Upper lobe of left lung (tissue), 6 donors: ENCODE measurements at regions not wholly inside any gene's neighbourhood (a gene's known extent, or its start where the extent isn't known, plus 50 kb on each side); places are given as distances from the start of the nearest gene placed in this dataset.

Source experiments
- ATAC-seq, 2 donors: fragments of 200-7000 bp; cut with Tn5 transposase; one replicate each; pipeline ENCODE4 v1.9.1; 2022; ENCODE audit warnings: mild to moderate bottlenecking in 2 of 2, moderate library complexity in 2 of 2; ENCODE audit not compliant: low FRiP score in 2 of 2
- DNase-seq, 2 donors: peaks; one replicate each; pipeline ENCODE4 v3.0.0-alpha.2; 2019 to 2020
- H3K27ac ChIP-seq, 4 donors: fragments of 200-600 bp; sonication (generic); one replicate each; pipeline ENCODE4 v1.5.1; 2016 to 2019
- H3K27me3 ChIP-seq, 4 donors: fragments of 200-600 bp; sonication (generic); one replicate each; pipeline ENCODE4 v1.5.1; 2017 to 2019
- H3K36me3 ChIP-seq, 4 donors: fragments of 200-600 bp; sonication (generic); one replicate each; pipeline ENCODE4 v1.5.1; 2016 to 2019
- H3K4me1 ChIP-seq, 4 donors: fragments of 200-600 bp; sonication (generic); one replicate each; pipeline ENCODE4 v1.5.1; 2018 to 2019
- H3K4me3 ChIP-seq, 4 donors: fragments of 200-600 bp; sonication (generic); one replicate each; pipeline ENCODE4 v1.5.1; 2017 to 2019; ENCODE audit warnings: mild to moderate bottlenecking in 2 of 4, moderate library complexity in 1 of 4
- H3K9me3 ChIP-seq, 4 donors: fragments of 200-600 bp; sonication (generic); one replicate each; pipeline ENCODE4 v1.5.1; 2018 to 2019
- CTCF ChIP-seq, 6 experiments: fragments of 450-650 bp in 4 of 6; fragments of 200-600 bp in 2 of 6; sonication (generic) in 2 of 6; IDR thresholded peaks; one replicate each; pipeline ENCODE4 v1.5.1; 2016 to 2019; ENCODE audit warnings: antibody characterized with exemption in 6 of 6
- EP300 ChIP-seq, 4 donors: sonication (generic); formaldehyde crosslinking; IDR thresholded peaks; one replicate each; pipeline ENCODE4 v1.5.1; 2017; ENCODE audit warnings: antibody characterized with exemption in 4 of 4, control low read depth in 2 of 4
- POLR2A ChIP-seq, 4 donors: fragments of 450-650 bp; IDR thresholded peaks; one replicate each; pipeline ENCODE4 v1.5.1; 2016 to 2017; ENCODE audit warnings: antibody characterized with exemption in 4 of 4, mild to moderate bottlenecking in 2 of 4
- POLR2AphosphoS5 ChIP-seq, 2 donors: sonication (generic); formaldehyde crosslinking; IDR thresholded peaks; one replicate each; pipeline ENCODE4 v1.5.1; 2017; ENCODE audit warnings: antibody characterized with exemption in 2 of 2
- WGBS, 2 donors: methylation state at CpG; one replicate each; pipeline ENCODE4 v1.1.5; 2017 to 2018; 5-methylcytosine and 5-hydroxymethylcytosine counted together
- donor health status: DM: no; HTN: no; CAD: no; lungs with moderate emphysema.
- donor health status: DM: no; HTN: yes; CAD: no; lungs with severe emphysema.

- Histone ChIP-seq H3K4me1 (no peaks in the 10 kb centered on the region), H3K9me3 (no peaks in the 10 kb centered on the region), H3K27ac (no peak overlapping the region), H3K27me3 (no peaks in the 10 kb centered on the region), H3K4me3 (no peak overlapping the region), H3K36me3 (no peaks in the 10 kb centered on the region)
- ATAC-seq (no peak), DNase-seq (no peak)
- WGBS, 2 donors: 78 to 90% methylated on average over 2 of the region's 2 CpGs
- TF ChIP-seq EP300 (IDR thresholded peaks at IDR 0.05) (no peak), POLR2A (IDR thresholded peaks at IDR 0.05) (no peak), CTCF (IDR thresholded peaks at IDR 0.05) (no peak), POLR2AphosphoS5 (IDR thresholded peaks at IDR 0.05) (no peak)
Observed at GRCh38 chr17:54718286-54718685, 182.4 kb upstream of the TOM1L1 start.

- no peak for TF ChIP-seq EP300 (IDR thresholded peaks at IDR 0.05)
- no peak for DNase-seq
- no peaks in the 10 kb centered on the region for H3K36me3 ChIP-seq
- no peaks in the 10 kb centered on the region for H3K27me3 ChIP-seq
- no peaks in the 10 kb centered on the region for H3K4me1 ChIP-seq
- H3K27ac ChIP-seq: no peak overlapping the region
- H3K9me3 ChIP-seq: peaks cover 0 to 32% (median 11%) of the 10 kb centered on the region in 4 donors
- H3K4me3 ChIP-seq: no peak overlapping the region
- no peak for ATAC-seq
Observed at GRCh38 chr17:54727624-54728023, 173.0 kb upstream of the TOM1L1 start.

- no peak overlapping the region for H3K27ac ChIP-seq
- peaks cover 0 to 2% (median 0%) of the 10 kb centered on the region in 4 donors for H3K9me3 ChIP-seq
- no peaks in the 10 kb centered on the region for H3K4me1 ChIP-seq
- no peaks in the 10 kb centered on the region for H3K36me3 ChIP-seq
- H3K27me3 ChIP-seq: no peaks in the 10 kb centered on the region
- H3K4me3 ChIP-seq: no peak overlapping the region
- DNase-seq (no peak), ATAC-seq (no peak)
- TF ChIP-seq POLR2AphosphoS5 (IDR thresholded peaks at IDR 0.05) (no peak), CTCF (IDR thresholded peaks at IDR 0.05) (no peak), EP300 (IDR thresholded peaks at IDR 0.05) (no peak), POLR2A (IDR thresholded peaks at IDR 0.05) (no peak)
Observed at GRCh38 chr17:54736573-54736972, 164.1 kb upstream of the TOM1L1 start.

GRCh38 chr17:54738496-54738895 is 162.2 kb upstream of the TOM1L1 start:
- no peaks in the 10 kb centered on the region for H3K27me3 ChIP-seq
- ATAC-seq (no peak), DNase-seq (no peak)
- no peak overlapping the region for H3K27ac ChIP-seq
- no peaks in the 10 kb centered on the region for H3K9me3 ChIP-seq
- no peak for TF ChIP-seq POLR2A (IDR thresholded peaks at IDR 0.05)
- no peak for TF ChIP-seq CTCF (IDR thresholded peaks at IDR 0.05)
- no peak for TF ChIP-seq POLR2AphosphoS5 (IDR thresholded peaks at IDR 0.05)
- no peak for TF ChIP-seq EP300 (IDR thresholded peaks at IDR 0.05)
- no peaks in the 10 kb centered on the region for H3K4me1 ChIP-seq
- H3K36me3 ChIP-seq: no peaks in the 10 kb centered on the region
- no peak overlapping the region for H3K4me3 ChIP-seq
- whole genome bisulfite sequencing, 2 donors: 77 to 83% methylated on average over 1 of the region's 1 CpG

GRCh38 chr17:54744750-54745149 is 155.9 kb upstream of the TOM1L1 start:
- WGBS, 2 donors: 66 to 69% methylated on average over 1 of the region's 1 CpG
- DNase-seq (no peak), ATAC-seq (no peak)
- Histone ChIP-seq H3K36me3 (no peaks in the 10 kb centered on the region), H3K9me3 (peaks cover 0 to 13% (median 3%) of the 10 kb centered on the region in 4 donors), H3K27ac (no peak overlapping the region), H3K27me3 (no peaks in the 10 kb centered on the region), H3K4me1 (no peaks in the 10 kb centered on the region), H3K4me3 (no peak overlapping the region)
- no peak for TF ChIP-seq POLR2A (IDR thresholded peaks at IDR 0.05)
- TF ChIP-seq EP300 (IDR thresholded peaks at IDR 0.05): no peak
- TF ChIP-seq CTCF (IDR thresholded peaks at IDR 0.05): no peak
- no peak for TF ChIP-seq POLR2AphosphoS5 (IDR thresholded peaks at IDR 0.05)
